ENCODE measurements at regions not wholly inside any gene's neighbourhood (a gene's known extent, or its start where the extent isn't known, plus 50 kb on each side); places are given as distances from the start of the nearest gene placed in this dataset.

DNA sequence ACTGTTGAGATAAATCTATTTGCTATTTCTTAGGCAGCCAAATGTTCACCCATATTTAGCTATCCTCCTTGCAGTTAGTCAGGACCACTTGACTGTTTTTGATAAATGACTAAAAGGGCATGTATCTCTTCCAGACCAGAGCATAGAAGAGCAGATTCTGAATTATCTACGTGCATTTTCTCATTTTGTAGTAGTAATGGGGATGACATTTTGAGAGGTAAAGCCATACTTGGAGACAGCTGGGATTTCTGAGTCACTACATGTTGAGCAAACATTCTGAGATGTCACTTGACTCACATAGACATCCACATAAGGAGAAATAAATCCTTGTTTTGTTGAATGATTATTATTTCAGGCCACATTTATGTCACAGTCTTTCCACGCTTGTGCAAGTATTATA, 297.6 kb downstream of the CDH10 start:
- TF ChIP-seq, protein P1, sequence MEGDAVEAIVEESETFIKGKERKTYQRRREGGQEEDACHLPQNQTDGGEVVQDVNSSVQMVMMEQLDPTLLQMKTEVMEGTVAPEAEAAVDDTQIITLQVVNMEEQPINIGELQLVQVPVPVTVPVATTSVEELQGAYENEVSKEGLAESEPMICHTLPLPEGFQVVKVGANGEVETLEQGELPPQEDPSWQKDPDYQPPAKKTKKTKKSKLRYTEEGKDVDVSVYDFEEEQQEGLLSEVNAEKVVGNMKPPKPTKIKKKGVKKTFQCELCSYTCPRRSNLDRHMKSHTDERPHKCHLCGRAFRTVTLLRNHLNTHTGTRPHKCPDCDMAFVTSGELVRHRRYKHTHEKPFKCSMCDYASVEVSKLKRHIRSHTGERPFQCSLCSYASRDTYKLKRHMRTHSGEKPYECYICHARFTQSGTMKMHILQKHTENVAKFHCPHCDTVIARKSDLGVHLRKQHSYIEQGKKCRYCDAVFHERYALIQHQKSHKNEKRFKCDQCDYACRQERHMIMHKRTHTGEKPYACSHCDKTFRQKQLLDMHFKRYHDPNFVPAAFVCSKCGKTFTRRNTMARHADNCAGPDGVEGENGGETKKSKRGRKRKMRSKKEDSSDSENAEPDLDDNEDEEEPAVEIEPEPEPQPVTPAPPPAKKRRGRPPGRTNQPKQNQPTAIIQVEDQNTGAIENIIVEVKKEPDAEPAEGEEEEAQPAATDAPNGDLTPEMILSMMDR (IDR thresholded peaks at IDR 0.05; ENCODE audit: low read depth, low read length, poor library complexity, severe bottlenecking) = no peak
- no peak for TF ChIP-seq EZH2phosphoT487 (IDR thresholded peaks at IDR 0.05; ENCODE audit: borderline replicate concordance, low read length)
